SK-N-SH (cell line): ENCODE measurements at regions not wholly inside any gene's neighbourhood (a gene's known extent, or its start where the extent isn't known, plus 50 kb on each side); places are given as distances from the start of the nearest gene placed in this dataset.
A peak's percentile ranks its signal among the peaks of the same experiment; 100 is the strongest.

Experiments used
- CTCF ChIA-PET: fragments of 300-600, 350-600 bp; formaldehyde crosslinking; extraction: SDS; loops from one replicate; lab custom pipeline; 2021; lab: Yijun Ruan, JAX
- POLR2A ChIA-PET: fragments of 350-600 bp; sonication (Branson Sonifier 250); formaldehyde crosslinking; extraction: SDS; loops from one replicate; lab custom pipeline; 2020; ENCODE audit warnings: antibody characterized with exemption, inconsistent platforms; lab: Yijun Ruan, JAX
- DNase-seq: peaks from one replicate; pipeline ENCODE4 v3.0.0; 2012
- H2AFZ ChIP-seq: fragments of 200-600 bp; sonication (generic); 2 replicates; pipeline ENCODE4 v1.8.1; 2016; ENCODE audit warnings: antibody characterized with exemption, mild to moderate bottlenecking, low read depth
- H3F3A ChIP-seq: fragments of 200-600 bp; sonication (generic); replicated peaks from 2 replicates; pipeline ENCODE3; 2016; ENCODE audit warnings: antibody characterized with exemption, mild to moderate bottlenecking; ENCODE audit not compliant: insufficient read depth
- H3K27ac ChIP-seq, 2 experiments: fragments of 200-500 bp in 1 of 2; fragments of 200-600 bp in 1 of 2; sonication (Bioruptor generic) in 1 of 2; sonication (generic), shearing (Covaris generic) in 1 of 2; 2 replicates each; pipeline versions ENCODE4 v1.5.1 to v1.6.1; 2014 to 2016; ENCODE audit warnings: low read depth in 2 of 2, inconsistent platforms in 1 of 2, low read length in 1 of 2, mild to moderate bottlenecking in 1 of 2, mixed read lengths in 1 of 2
- H3K27me3 ChIP-seq: fragments of 200-600 bp; sonication (generic), shearing (Covaris generic); 2 replicates; pipeline ENCODE4 v1.6.1; 2016; ENCODE audit warnings: mixed run types; ENCODE audit not compliant: insufficient read depth
- H3K36me3 ChIP-seq, 2 experiments: fragments of 200-500 bp in 1 of 2; fragments of 200-600 bp in 1 of 2; sonication (Bioruptor generic) in 1 of 2; sonication (generic) in 1 of 2; replicated peaks in 1 of 2; 2 replicates each; pipeline versions ENCODE3 to v1.5.1; 2014 to 2016; ENCODE audit warnings: low read length in 1 of 2, mild to moderate bottlenecking in 1 of 2; ENCODE audit not compliant: insufficient read depth in 2 of 2, control insufficient read depth in 1 of 2
- H3K4me1 ChIP-seq, 2 experiments: fragments of 200-500 bp in 1 of 2; fragments of 200-600 bp in 1 of 2; sonication (Bioruptor generic) in 1 of 2; sonication (generic), shearing (Covaris generic) in 1 of 2; 2 replicates each; pipeline versions ENCODE4 v1.5.1 to v1.6.1; 2014 to 2016; ENCODE audit warnings: low read depth in 1 of 2, low read length in 1 of 2, mixed run types in 1 of 2; ENCODE audit not compliant: insufficient read depth in 2 of 2, control insufficient read depth in 1 of 2
- H3K4me2 ChIP-seq: fragments of 200-600 bp; sonication (generic), shearing (Covaris generic); 2 replicates; pipeline ENCODE4 v1.6.1; 2017; ENCODE audit warnings: mixed run types
- H3K4me3 ChIP-seq, 2 experiments: fragments of 200-500 bp in 1 of 2; fragments of 200-600 bp in 1 of 2; sonication (Bioruptor generic) in 1 of 2; sonication (generic), shearing (Covaris generic) in 1 of 2; 2 replicates each; pipeline versions ENCODE4 v1.5.1 to v1.8.1; 2014 to 2016; ENCODE audit warnings: low read depth in 2 of 2, inconsistent platforms in 1 of 2, low read length in 1 of 2, mild to moderate bottlenecking in 1 of 2, mixed read lengths in 1 of 2, moderate library complexity in 1 of 2
- H3K79me2 ChIP-seq: fragments of 200-600 bp; sonication (generic); 2 replicates; pipeline ENCODE4 v1.8.1; 2017; ENCODE audit warnings: mild to moderate bottlenecking; ENCODE audit not compliant: insufficient read depth
- H3K9ac ChIP-seq: fragments of 200-600 bp; sonication (generic); 2 replicates; pipeline ENCODE4 v1.6.1; 2017; ENCODE audit warnings: mixed run types
- H3K9me2 ChIP-seq: fragments of 200-600 bp; sonication (generic); 2 replicates; pipeline ENCODE4 v1.6.1; 2017; ENCODE audit warnings: mixed run types
- H3K9me3 ChIP-seq: fragments of 200-600 bp; sonication (generic); 2 replicates; pipeline ENCODE4 v1.6.1; 2017; ENCODE audit warnings: mixed run types, mild to moderate bottlenecking, moderate library complexity
- H4K20me1 ChIP-seq: fragments of 200-600 bp; sonication (generic); 2 replicates; pipeline ENCODE4 v1.6.1; 2017; ENCODE audit warnings: mild to moderate bottlenecking, mixed run types; ENCODE audit not compliant: insufficient read depth
- CHD2 ChIP-seq: fragments of 150-350 bp; IDR thresholded peaks from 2 replicates; pipeline ENCODE4 v1.6.1; 2018; ENCODE audit warnings: low read length; ENCODE audit not compliant: partially characterized antibody
- CTCF ChIP-seq: fragments of 200-600 bp; sonication (generic); IDR thresholded peaks from 2 replicates; pipeline ENCODE4 v1.6.1; 2017; ENCODE audit warnings: antibody characterized with exemption, mild to moderate bottlenecking, moderate library complexity
- FOSL2 ChIP-seq: IDR thresholded peaks from 2 replicates; pipeline ENCODE4 v1.4.0; 2012; ENCODE audit warnings: low read depth, mild to moderate bottlenecking, moderate library complexity, borderline replicate concordance
- GABPA ChIP-seq: IDR thresholded peaks from 2 replicates; pipeline ENCODE4 v1.4.0; 2012; ENCODE audit warnings: low read depth, mild to moderate bottlenecking
- NRF1 ChIP-seq: IDR thresholded peaks from 2 replicates; pipeline ENCODE4 v1.6.1; 2012; ENCODE audit warnings: low read depth, mild to moderate bottlenecking, low read length
- RAD21 ChIP-seq: IDR thresholded peaks from 2 replicates; pipeline ENCODE4 v1.6.1; 2012; ENCODE audit warnings: mild to moderate bottlenecking, low read length
- RXRA ChIP-seq: IDR thresholded peaks from 2 replicates; pipeline ENCODE4 v1.4.0; 2012; ENCODE audit warnings: low read depth, mild to moderate bottlenecking, borderline replicate concordance
- SIN3A ChIP-seq: IDR thresholded peaks from 2 replicates; pipeline ENCODE4 v1.6.1; 2012; ENCODE audit warnings: low read depth, mild to moderate bottlenecking, low read length, moderate library complexity, borderline replicate concordance
- YY1 ChIP-seq: IDR thresholded peaks from 2 replicates; pipeline ENCODE4 v1.4.0; 2012; ENCODE audit warnings: low read depth, mild to moderate bottlenecking
- WGBS: methylation state at CpG from one replicate; pipeline ENCODE4 v1.1.6; 2017; ENCODE audit warnings: low lambda C conversion rate; 5-methylcytosine and 5-hydroxymethylcytosine counted together

DNA sequence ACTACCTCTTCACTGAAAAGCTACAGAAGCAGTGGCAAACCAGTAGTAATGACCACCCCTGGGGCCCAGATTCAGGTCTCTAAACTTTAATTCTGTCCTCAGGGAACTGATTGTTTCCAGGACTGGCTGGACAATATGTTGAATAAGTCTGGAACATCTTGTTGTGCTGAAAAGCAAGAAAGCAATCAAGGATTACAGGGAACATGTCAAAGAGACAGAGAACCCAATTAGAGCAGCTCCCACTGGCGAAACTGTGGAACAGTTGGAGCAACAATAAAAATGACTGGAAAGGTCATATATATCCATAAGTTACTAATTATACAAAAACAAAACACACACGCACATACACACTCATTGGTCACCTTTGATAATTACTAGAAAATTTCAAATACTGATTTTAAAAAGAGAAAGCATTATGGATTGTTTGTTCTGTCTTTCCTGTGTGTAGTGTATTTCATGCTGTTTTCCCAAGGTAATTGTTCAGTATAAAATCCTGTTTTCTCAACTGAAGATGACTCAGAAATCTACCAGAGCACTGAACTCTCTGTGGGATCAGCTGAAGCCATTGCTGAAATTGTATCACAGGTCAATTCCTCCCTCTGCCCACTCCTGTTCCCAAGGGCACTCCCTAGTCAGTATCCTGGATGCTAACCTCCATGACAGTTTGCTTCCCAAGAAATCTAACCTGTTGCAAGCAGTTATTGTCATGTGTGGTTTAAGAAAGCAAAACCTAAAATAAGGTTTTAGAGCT is 83.6 kb upstream of the RGS1 start:
- H2AFZ ChIP-seq = peak overlapping the region; percentile 21; the same call in 1 of the 2 replicates
- no peaks in the 10 kb centered on the region for H3K36me3 ChIP-seq
- H4K20me1 ChIP-seq = no peaks in the 10 kb centered on the region
- no peaks in the 10 kb centered on the region for H3K27me3 ChIP-seq
- POLR2A ChIA-PET = no interaction called here
- no peak overlapping the region for H3K4me2 ChIP-seq
- TF ChIP-seq CTCF (0 out of 2 replicates have a peak, but pooled peaks have one; percentile 21), FOSL2 (peak; percentile 10; the same call in 1 of the 2 replicates), RAD21 (no peak), RXRA (no peak)
- TF ChIP-seq, all 33 proteins: peak for 2
- no peaks in the 10 kb centered on the region for H3K9me2 ChIP-seq
- H3K27ac ChIP-seq = peak overlapping the region in 1 of 2 experiments; percentile 41; a peak in 1 of 4 replicates
- H3F3A ChIP-seq = peaks cover 9% of the 10 kb centered on the region
- H3K79me2 ChIP-seq = no peaks in the 10 kb centered on the region
- 87% methylated on average over 2 of the region's 2 CpGs for WGBS
- H3K9ac ChIP-seq = no peak overlapping the region
- peaks cover 18 to 22% of the 10 kb centered on the region in 2 experiments; a peak in 3 of 4 replicates for H3K4me1 ChIP-seq
- H3K9me3 ChIP-seq = no peaks in the 10 kb centered on the region
- no peak overlapping the region for H3K4me3 ChIP-seq
- CTCF ChIA-PET = interaction anchor here (0.8 to 1.3 kb wide), 3 partner anchors 14 to 92 kb away, joined by 3 to 5 read pairs (median 4); no protein-coding TSS in a partner anchor
- no peak for DNase-seq

DNA sequence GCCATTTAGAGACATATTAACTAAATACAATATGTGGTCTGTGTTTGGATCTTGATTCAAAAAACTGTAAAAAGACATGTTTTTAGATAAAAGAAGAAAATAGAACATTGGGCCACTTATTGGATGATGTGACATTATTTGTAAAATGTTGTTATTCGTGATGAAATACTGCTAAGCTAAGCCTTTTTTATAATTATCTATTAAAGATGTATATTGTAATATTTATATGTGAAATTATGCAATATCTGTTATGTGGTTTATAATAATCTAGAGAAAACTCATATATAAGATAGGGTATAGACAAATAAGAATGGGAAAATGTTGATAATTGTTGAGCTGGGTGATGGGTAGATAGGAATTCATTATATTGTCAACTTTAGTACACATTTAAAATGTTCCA is 82.0 kb upstream of the RGS1 start:
- WGBS = 87% methylated on average over 1 of the region's 1 CpG
- H3F3A ChIP-seq = peaks cover 9% of the 10 kb centered on the region
- no peak overlapping the region for H3K4me2 ChIP-seq
- DNase-seq = no peak
- no peak overlapping the region for H3K27ac ChIP-seq
- no peak for TF ChIP-seq GABPA
- no peak for TF ChIP-seq SIN3A
- no peak for TF ChIP-seq NRF1
- no peak for TF ChIP-seq YY1
- TF ChIP-seq CHD2 = no peak
- peaks cover 15 to 21% of the 10 kb centered on the region in 2 experiments; a peak in 3 of 4 replicates for H3K4me1 ChIP-seq
- H3K9me3 ChIP-seq = no peaks in the 10 kb centered on the region
- no peak overlapping the region for H3K9ac ChIP-seq
- no peaks in the 10 kb centered on the region for H3K36me3 ChIP-seq
- H3K27me3 ChIP-seq = no peaks in the 10 kb centered on the region
- no peak overlapping the region for H3K4me3 ChIP-seq
- H4K20me1 ChIP-seq = no peaks in the 10 kb centered on the region
- no peaks in the 10 kb centered on the region for H3K9me2 ChIP-seq
- CTCF ChIA-PET = interaction anchor here (1.0 kb wide), 1 partner anchor 19 kb away, joined by 5 read pairs; no protein-coding TSS in a partner anchor
- H2AFZ ChIP-seq = no peak overlapping the region
- no peaks in the 10 kb centered on the region for H3K79me2 ChIP-seq
- POLR2A ChIA-PET = no interaction called here
